CD14-positive monocyte (primary cell): ENCODE measurements at regions not wholly inside any gene's neighbourhood (a gene's known extent, or its start where the extent isn't known, plus 50 kb on each side); places are given as distances from the start of the nearest gene placed in this dataset.

Source experiments
- DNase-seq, 3 donors: peaks; one replicate each; pipeline ENCODE4 v3.0.0-alpha.2; 2011 to 2022
- H2AFZ ChIP-seq: 2 replicates; pipeline ENCODE4 v1.6.0; 2012; ENCODE audit warnings: mild to moderate bottlenecking, low read depth, low read length, inconsistent platforms; ENCODE audit not compliant: insufficient read depth, poor library complexity, severe bottlenecking
- H3K27ac ChIP-seq, 2 donors: 1 replicate in 1 of 2; 2 replicates in 1 of 2; pipeline ENCODE4 v1.5.1; 2012 to 2013; ENCODE audit warnings: low read length in 2 of 2, control low read depth in 1 of 2, inconsistent platforms in 1 of 2, low read depth in 1 of 2, mild to moderate bottlenecking in 1 of 2
- H3K27me3 ChIP-seq, 2 donors: one replicate each; pipeline versions ENCODE4 v1.6.0 to v1.6.1; 2011 to 2013; ENCODE audit warnings: low read length in 2 of 2; ENCODE audit not compliant: control insufficient read depth in 2 of 2, insufficient read depth in 2 of 2
- H3K36me3 ChIP-seq, 2 donors: replicated peaks in 1 of 2; 1 replicate in 1 of 2; 2 replicates in 1 of 2; pipeline versions ENCODE4 v1.5.1 to v1.6.1; 2012 to 2013; ENCODE audit warnings: low read length in 2 of 2, control low read depth in 1 of 2, inconsistent platforms in 1 of 2, mild to moderate bottlenecking in 1 of 2; ENCODE audit not compliant: insufficient read depth in 2 of 2, control insufficient read depth in 1 of 2
- H3K4me1 ChIP-seq, 2 donors: 1 replicate in 1 of 2; 2 replicates in 1 of 2; pipeline versions ENCODE4 v1.5.1 to v1.6.1; 2012 to 2013; ENCODE audit warnings: low read length in 2 of 2, control low read depth in 1 of 2, inconsistent platforms in 1 of 2, mild to moderate bottlenecking in 1 of 2, moderate library complexity in 1 of 2; ENCODE audit not compliant: insufficient read depth in 2 of 2, control insufficient read depth in 1 of 2
- H3K4me2 ChIP-seq: replicated peaks from 2 replicates; pipeline ENCODE3; 2012; ENCODE audit warnings: low read length, moderate library complexity, mild to moderate bottlenecking; ENCODE audit not compliant: poor library complexity, severe bottlenecking; ENCODE audit errors: extremely low read depth
- H3K4me3 ChIP-seq, 3 experiments: fragments of 200-600 bp in 1 of 3; sonication (generic) in 1 of 3; replicated peaks in 1 of 3; 1 replicate in 2 of 3; 2 replicates in 1 of 3; pipeline ENCODE4 v1.5.1; 2011 to 2013; ENCODE audit warnings: low read length in 3 of 3, mild to moderate bottlenecking in 3 of 3, control low read depth in 2 of 3, low read depth in 2 of 3, inconsistent platforms in 1 of 3, moderate library complexity in 1 of 3
- H3K79me2 ChIP-seq: 2 replicates; pipeline ENCODE4 v1.6.0; 2012; ENCODE audit warnings: mild to moderate bottlenecking, control low read depth, inconsistent platforms, low read length, moderate library complexity; ENCODE audit not compliant: insufficient read depth
- H3K9ac ChIP-seq: 2 replicates; pipeline ENCODE4 v1.6.0; 2017; ENCODE audit warnings: low read length, mild to moderate bottlenecking; ENCODE audit not compliant: insufficient read depth, poor library complexity, severe bottlenecking
- H3K9me3 ChIP-seq, 2 donors: replicated peaks in 1 of 2; 1 replicate in 1 of 2; 2 replicates in 1 of 2; pipeline versions ENCODE4 v1.5.1 to v1.6.1; 2012 to 2013; ENCODE audit warnings: low read length in 2 of 2, control low read depth in 1 of 2; ENCODE audit not compliant: control insufficient read depth in 1 of 2, insufficient read depth in 1 of 2
- H4K20me1 ChIP-seq: 2 replicates; pipeline ENCODE4 v1.6.0; 2012; ENCODE audit warnings: mild to moderate bottlenecking, low read length, control low read depth, moderate library complexity; ENCODE audit not compliant: insufficient read depth
- H3K27ac Mint-ChIP-seq, 7 donors: one replicate each; pipeline ENCODE4 v1.8.0; 2020; ENCODE audit warnings: mild to moderate bottlenecking in 7 of 7, mixed read lengths in 7 of 7, moderate library complexity in 6 of 7, inconsistent platforms in 2 of 7
- H3K27me3 Mint-ChIP-seq, 3 donors: one replicate each; pipeline ENCODE4 v1.8.0; 2021 to 2022; ENCODE audit warnings: low read depth in 3 of 3, mild to moderate bottlenecking in 3 of 3, mixed read lengths in 3 of 3, moderate library complexity in 3 of 3, inconsistent platforms in 1 of 3
- H3K36me3 Mint-ChIP-seq, 2 donors: one replicate each; pipeline ENCODE4 v1.8.0; 2020; ENCODE audit warnings: mixed read lengths in 2 of 2, inconsistent platforms in 1 of 2, mild to moderate bottlenecking in 1 of 2
- H3K4me1 Mint-ChIP-seq: one replicate; pipeline ENCODE4 v1.8.0; 2020; ENCODE audit warnings: mild to moderate bottlenecking, mixed read lengths
- H3K4me3 Mint-ChIP-seq, 2 donors: one replicate each; pipeline ENCODE4 v1.8.0; 2020; ENCODE audit warnings: mild to moderate bottlenecking in 2 of 2, mixed read lengths in 2 of 2, moderate library complexity in 1 of 2
- H3K9me3 Mint-ChIP-seq, 7 donors: one replicate each; pipeline ENCODE4 v1.8.0; 2020 to 2022; ENCODE audit warnings: mixed read lengths in 7 of 7, mild to moderate bottlenecking in 6 of 7, moderate library complexity in 6 of 7, inconsistent platforms in 2 of 7
- WGBS: methylation state at CpG from one replicate; pipeline ENCODE4 v1.1.5; 2013; ENCODE audit warnings: missing lambda C conversion rate; ENCODE audit not compliant: insufficient coverage; 5-methylcytosine and 5-hydroxymethylcytosine counted together
- intact Hi-C, 2 donors: fragments of 100-400 bp; cut with micrococcal nuclease; formaldehyde crosslinking; loops; one replicate each; pipeline versions ENCODE4 v1.15.0 to v1.15.1; 2023
- TF ChIP-seq, protein P1 (sequence below): fragments of 200-600 bp; IDR thresholded peaks from one replicate; pipeline ENCODE4 v1.8.0; 2022; ENCODE audit warnings: antibody characterized with exemption, mild to moderate bottlenecking

DNA sequence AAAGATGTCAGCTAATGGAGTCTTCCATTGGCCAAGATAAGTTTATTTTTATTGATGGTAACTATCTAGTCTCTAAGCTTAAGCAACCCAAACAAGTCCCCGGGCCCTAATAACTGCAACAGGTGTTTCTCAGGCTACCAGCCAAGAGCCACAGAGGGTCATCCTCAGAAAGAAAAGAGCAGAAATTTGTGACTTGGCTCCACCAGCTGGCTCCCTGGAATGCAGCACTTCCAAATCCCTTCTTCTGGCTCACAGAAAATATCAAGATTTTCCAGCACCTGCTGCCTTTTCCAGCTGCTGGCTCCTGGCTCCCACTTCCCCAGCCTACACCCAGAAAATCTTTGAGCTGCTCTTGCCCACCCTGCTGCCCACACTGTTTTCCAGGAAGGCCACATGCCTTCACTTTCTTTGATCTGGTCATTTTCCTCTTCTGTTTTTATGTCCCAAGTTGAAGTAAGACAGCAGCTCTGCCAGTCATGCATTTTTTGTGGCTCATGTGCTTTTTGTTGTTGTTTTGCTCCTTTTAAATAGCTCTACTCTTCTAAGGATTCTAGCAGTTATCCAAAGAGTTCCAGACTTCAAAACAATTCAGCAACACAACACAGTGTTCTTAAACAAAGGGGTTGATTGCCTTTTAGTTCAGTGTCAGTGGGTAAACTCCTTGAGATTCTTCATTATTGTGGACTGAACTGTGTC, 151.0 kb upstream of the SMLR1 start:
- no peaks in the 10 kb centered on the region for H3K4me1 ChIP-seq
- Mint-ChIP-seq H3K36me3 (no peaks in the 10 kb centered on the region), H3K9me3 (peaks cover 0 to 8% (median 2%) of the 10 kb centered on the region in 7 donors), H3K27ac (no peak overlapping the region), H3K4me3 (no peak overlapping the region), H3K27me3 (no peaks in the 10 kb centered on the region), H3K4me1 (no peaks in the 10 kb centered on the region)
- intact Hi-C loops: no loop called here
- H3K9me3 ChIP-seq: peaks cover 0 to 7% of the 10 kb centered on the region in 2 donors
- H3K4me2 ChIP-seq: no peak overlapping the region
- no peak overlapping the region for H3K27ac ChIP-seq
- DNase-seq: no peak
- H3K79me2 ChIP-seq: no peaks in the 10 kb centered on the region
- TF ChIP-seq, protein P1, sequence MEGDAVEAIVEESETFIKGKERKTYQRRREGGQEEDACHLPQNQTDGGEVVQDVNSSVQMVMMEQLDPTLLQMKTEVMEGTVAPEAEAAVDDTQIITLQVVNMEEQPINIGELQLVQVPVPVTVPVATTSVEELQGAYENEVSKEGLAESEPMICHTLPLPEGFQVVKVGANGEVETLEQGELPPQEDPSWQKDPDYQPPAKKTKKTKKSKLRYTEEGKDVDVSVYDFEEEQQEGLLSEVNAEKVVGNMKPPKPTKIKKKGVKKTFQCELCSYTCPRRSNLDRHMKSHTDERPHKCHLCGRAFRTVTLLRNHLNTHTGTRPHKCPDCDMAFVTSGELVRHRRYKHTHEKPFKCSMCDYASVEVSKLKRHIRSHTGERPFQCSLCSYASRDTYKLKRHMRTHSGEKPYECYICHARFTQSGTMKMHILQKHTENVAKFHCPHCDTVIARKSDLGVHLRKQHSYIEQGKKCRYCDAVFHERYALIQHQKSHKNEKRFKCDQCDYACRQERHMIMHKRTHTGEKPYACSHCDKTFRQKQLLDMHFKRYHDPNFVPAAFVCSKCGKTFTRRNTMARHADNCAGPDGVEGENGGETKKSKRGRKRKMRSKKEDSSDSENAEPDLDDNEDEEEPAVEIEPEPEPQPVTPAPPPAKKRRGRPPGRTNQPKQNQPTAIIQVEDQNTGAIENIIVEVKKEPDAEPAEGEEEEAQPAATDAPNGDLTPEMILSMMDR: no peak
- no peaks in the 10 kb centered on the region for H4K20me1 ChIP-seq
- no peaks in the 10 kb centered on the region for H3K27me3 ChIP-seq
- no peak overlapping the region for H3K4me3 ChIP-seq
- WGBS: 83% methylated on average over 1 of the region's 1 CpG
- no peaks in the 10 kb centered on the region for H3K36me3 ChIP-seq
- H3K9ac ChIP-seq: no peak overlapping the region
- no peak overlapping the region for H2AFZ ChIP-seq

DNA sequence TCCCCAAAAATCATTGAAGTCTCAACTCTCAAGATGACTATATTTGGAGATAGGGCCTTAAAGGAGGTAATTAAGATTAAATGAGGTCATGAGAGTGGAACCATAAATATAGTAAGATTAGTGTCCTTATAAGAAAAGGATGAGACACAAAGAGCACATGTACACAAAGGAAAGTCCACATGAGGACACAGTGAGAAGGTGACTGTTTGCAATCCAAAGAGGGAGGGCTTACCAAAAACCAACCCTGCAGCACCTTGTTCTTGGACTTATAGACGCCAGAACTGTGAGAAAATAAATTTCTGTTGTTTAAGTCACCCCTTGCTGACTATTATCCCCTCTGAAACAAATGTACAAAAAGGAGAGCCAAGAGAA, 150.4 kb upstream of the SMLR1 start:
- TF ChIP-seq, protein P1: no peak
- H3K27ac Mint-ChIP-seq: no peak overlapping the region
- H3K27ac ChIP-seq: no peak overlapping the region

More for the DNA sequence above, 150.4 kb upstream of the SMLR1 start:
- H3K4me3 Mint-ChIP-seq: no peak overlapping the region
- Histone ChIP-seq H3K4me3 (no peak overlapping the region), H2AFZ (no peak overlapping the region), H4K20me1 (no peaks in the 10 kb centered on the region), H3K4me1 (no peaks in the 10 kb centered on the region), H3K79me2 (no peaks in the 10 kb centered on the region), H3K27me3 (no peaks in the 10 kb centered on the region), H3K9ac (no peak overlapping the region), H3K4me2 (no peak overlapping the region), H3K36me3 (no peaks in the 10 kb centered on the region), H3K9me3 (peaks cover 0 to 4% of the 10 kb centered on the region in 2 donors)
- H3K27me3 Mint-ChIP-seq: no peaks in the 10 kb centered on the region
- 100% methylated on average over 1 of the region's 1 CpG for WGBS
- H3K9me3 Mint-ChIP-seq: peaks cover 0 to 8% (median 2%) of the 10 kb centered on the region in 7 donors
- no peaks in the 10 kb centered on the region for H3K36me3 Mint-ChIP-seq
- no peaks in the 10 kb centered on the region for H3K4me1 Mint-ChIP-seq
- no peak for DNase-seq
- intact Hi-C loops: no loop called here
